Activated CD4-positive, alpha-beta memory T cell treated with anti-CD3 and anti-CD28 coated beads, Interleukin-2, amount 10 ng/mL, durations not matched to agents 7 days and 5 days (primary cell): ENCODE measurements at regions not wholly inside any gene's neighbourhood (a gene's known extent, or its start where the extent isn't known, plus 50 kb on each side); places are given as distances from the start of the nearest gene placed in this dataset.

Experiments used
- CTCF ChIA-PET: fragments of 350-600 bp; sonication (Branson Sonifier 250); formaldehyde crosslinking; loops from one replicate; lab custom pipeline; 2021; ENCODE audit warnings: antibody characterized with exemption, inconsistent platforms; lab: Charles Lee
- POLR2A ChIA-PET: fragments of 350-600 bp; sonication (Branson Sonifier 250); formaldehyde crosslinking; loops from one replicate; lab custom pipeline; 2021; ENCODE audit warnings: antibody characterized with exemption; lab: Charles Lee
- DNase-seq: peaks from one replicate; pipeline ENCODE4 v3.0.0-alpha.2; 2020
- H3K27ac Mint-ChIP-seq: one replicate; pipeline ENCODE4 v1.8.0; 2021; ENCODE audit warnings: mild to moderate bottlenecking, mixed read lengths
- H3K27me3 Mint-ChIP-seq: one replicate; pipeline ENCODE4 v1.8.0; 2021; ENCODE audit warnings: mixed read lengths
- H3K36me3 Mint-ChIP-seq: one replicate; pipeline ENCODE4 v1.8.0; 2021; ENCODE audit warnings: low read depth, mixed read lengths
- H3K4me1 Mint-ChIP-seq: one replicate; pipeline ENCODE4 v1.8.0; 2021; ENCODE audit warnings: mixed read lengths
- H3K4me3 Mint-ChIP-seq: one replicate; pipeline ENCODE4 v1.8.0; 2021; ENCODE audit warnings: mild to moderate bottlenecking, mixed read lengths
- H3K9me3 Mint-ChIP-seq: one replicate; pipeline ENCODE4 v1.8.0; 2021; ENCODE audit warnings: mixed read lengths

GRCh38 chrX:69238114-69238886, 73.0 kb upstream of the PJA1 start:
- Mint-ChIP-seq H3K9me3 (no peaks in the 10 kb centered on the region), H3K27me3 (peaks cover 2% of the 10 kb centered on the region), H3K27ac (no peak overlapping the region), H3K36me3 (no peaks in the 10 kb centered on the region), H3K4me3 (no peak overlapping the region), H3K4me1 (no peaks in the 10 kb centered on the region)
- CTCF ChIA-PET = no interaction called here
- POLR2A ChIA-PET = no interaction called here
- DNase-seq = no peak

- ChIA-PET POLR2A (no interaction called here), CTCF (no interaction called here)
- no peaks in the 10 kb centered on the region for H3K9me3 Mint-ChIP-seq
- DNase-seq = no peak
- H3K4me3 Mint-ChIP-seq = no peak overlapping the region
- no peaks in the 10 kb centered on the region for H3K27me3 Mint-ChIP-seq
- no peak overlapping the region for H3K27ac Mint-ChIP-seq
- H3K36me3 Mint-ChIP-seq = no peaks in the 10 kb centered on the region
- no peaks in the 10 kb centered on the region for H3K4me1 Mint-ChIP-seq
Observed at GRCh38 chrX:69237236-69237635, 72.0 kb upstream of the PJA1 start.

GRCh38 chrX:69236641-69237040, 71.4 kb upstream of the PJA1 start:
- Mint-ChIP-seq H3K4me1 (no peaks in the 10 kb centered on the region), H3K27me3 (no peaks in the 10 kb centered on the region), H3K36me3 (no peaks in the 10 kb centered on the region), H3K4me3 (no peak overlapping the region), H3K27ac (no peak overlapping the region), H3K9me3 (no peaks in the 10 kb centered on the region)
- CTCF ChIA-PET = no interaction called here
- POLR2A ChIA-PET = no interaction called here
- no peak for DNase-seq

- Mint-ChIP-seq H3K4me1 (no peaks in the 10 kb centered on the region), H3K27ac (no peak overlapping the region), H3K36me3 (no peaks in the 10 kb centered on the region), H3K4me3 (no peak overlapping the region), H3K27me3 (no peaks in the 10 kb centered on the region), H3K9me3 (no peaks in the 10 kb centered on the region)
- CTCF ChIA-PET = no interaction called here
- DNase-seq = no peak
- POLR2A ChIA-PET = no interaction called here
Observed at GRCh38 chrX:69234624-69235023, 69.4 kb upstream of the PJA1 start.

GRCh38 chrX:69232945-69233344, 67.7 kb upstream of the PJA1 start:
- H3K9me3 Mint-ChIP-seq = no peaks in the 10 kb centered on the region
- CTCF ChIA-PET = no interaction called here
- no peak overlapping the region for H3K27ac Mint-ChIP-seq
- H3K36me3 Mint-ChIP-seq = no peaks in the 10 kb centered on the region
- DNase-seq = no peak
- H3K4me3 Mint-ChIP-seq = no peak overlapping the region
- no peaks in the 10 kb centered on the region for H3K27me3 Mint-ChIP-seq
- POLR2A ChIA-PET = no interaction called here
- no peaks in the 10 kb centered on the region for H3K4me1 Mint-ChIP-seq

- no peaks in the 10 kb centered on the region for H3K36me3 Mint-ChIP-seq
- ChIA-PET CTCF (interaction anchor here (0.8 kb wide), 1 partner anchor 8 kb away, joined by 3 read pairs; no protein-coding TSS in a partner anchor), POLR2A (no interaction called here)
- H3K4me3 Mint-ChIP-seq = no peak overlapping the region
- H3K4me1 Mint-ChIP-seq = no peaks in the 10 kb centered on the region
- H3K27ac Mint-ChIP-seq = no peak overlapping the region
- no peaks in the 10 kb centered on the region for H3K27me3 Mint-ChIP-seq
- H3K9me3 Mint-ChIP-seq = no peaks in the 10 kb centered on the region
- DNase-seq = no peak
Observed at GRCh38 chrX:69231903-69232302, 66.7 kb upstream of the PJA1 start.

- DNase-seq = no peak
- H3K27me3 Mint-ChIP-seq = no peaks in the 10 kb centered on the region
- ChIA-PET POLR2A (no interaction called here), CTCF (no interaction called here)
- H3K9me3 Mint-ChIP-seq = no peaks in the 10 kb centered on the region
- no peaks in the 10 kb centered on the region for H3K4me1 Mint-ChIP-seq
- no peaks in the 10 kb centered on the region for H3K36me3 Mint-ChIP-seq
- H3K27ac Mint-ChIP-seq = no peak overlapping the region
- H3K4me3 Mint-ChIP-seq = no peak overlapping the region
Observed at GRCh38 chrX:69229436-69229835, 64.2 kb upstream of the PJA1 start.

- no peak overlapping the region for H3K4me3 Mint-ChIP-seq
- H3K4me1 Mint-ChIP-seq = no peaks in the 10 kb centered on the region
- no peak overlapping the region for H3K27ac Mint-ChIP-seq
- no peaks in the 10 kb centered on the region for H3K9me3 Mint-ChIP-seq
- CTCF ChIA-PET = no interaction called here
- no peaks in the 10 kb centered on the region for H3K36me3 Mint-ChIP-seq
- POLR2A ChIA-PET = no interaction called here
- DNase-seq = no peak
- H3K27me3 Mint-ChIP-seq = no peaks in the 10 kb centered on the region
Observed at GRCh38 chrX:69228732-69229131, 63.5 kb upstream of the PJA1 start.

GRCh38 chrX:69226459-69227158, 61.4 kb upstream of the PJA1 start:
- DNase-seq = no peak
- H3K9me3 Mint-ChIP-seq = no peaks in the 10 kb centered on the region
- H3K27ac Mint-ChIP-seq = no peak overlapping the region
- H3K36me3 Mint-ChIP-seq = no peaks in the 10 kb centered on the region
- ChIA-PET CTCF (no interaction called here), POLR2A (no interaction called here)
- no peaks in the 10 kb centered on the region for H3K27me3 Mint-ChIP-seq
- no peaks in the 10 kb centered on the region for H3K4me1 Mint-ChIP-seq
- H3K4me3 Mint-ChIP-seq = no peak overlapping the region

GRCh38 chrX:69222103-69223090, 57.1 kb upstream of the PJA1 start:
- H3K36me3 Mint-ChIP-seq = no peaks in the 10 kb centered on the region
- DNase-seq = peak; percentile 66
- ChIA-PET CTCF (interaction anchor here (0.7 to 2.0 kb wide), 11 partner anchors 12 to 1026 kb away, joined by 3 to 47 read pairs (median 5); partner anchors contain the start of genes EFNB1 and PJA1), POLR2A (no interaction called here)
- H3K27me3 Mint-ChIP-seq = no peaks in the 10 kb centered on the region
- no peak overlapping the region for H3K27ac Mint-ChIP-seq
- H3K4me3 Mint-ChIP-seq = no peak overlapping the region
- H3K4me1 Mint-ChIP-seq = no peaks in the 10 kb centered on the region
- H3K9me3 Mint-ChIP-seq = no peaks in the 10 kb centered on the region

- ChIA-PET POLR2A (no interaction called here), CTCF (interaction anchor here (0.7 to 2.0 kb wide), 7 partner anchors 56 to 1025 kb away, joined by 3 to 47 read pairs (median 5); partner anchors contain the start of genes EFNB1 and PJA1)
- DNase-seq = no peak
- Mint-ChIP-seq H3K27me3 (no peaks in the 10 kb centered on the region), H3K4me3 (no peak overlapping the region), H3K27ac (no peak overlapping the region), H3K9me3 (no peaks in the 10 kb centered on the region), H3K36me3 (no peaks in the 10 kb centered on the region), H3K4me1 (no peaks in the 10 kb centered on the region)
Observed at GRCh38 chrX:69221239-69222102, 56.2 kb upstream of the PJA1 start.

GRCh38 chrX:69218407-69218997, 53.2 kb upstream of the PJA1 start:
- H3K27me3 Mint-ChIP-seq = no peaks in the 10 kb centered on the region
- DNase-seq = no peak
- H3K4me1 Mint-ChIP-seq = no peaks in the 10 kb centered on the region
- H3K4me3 Mint-ChIP-seq = no peak overlapping the region
- ChIA-PET POLR2A (no interaction called here), CTCF (interaction anchor here (1.0 kb wide), 1 partner anchor 391 kb away, joined by 5 read pairs; no protein-coding TSS in a partner anchor)
- no peaks in the 10 kb centered on the region for H3K9me3 Mint-ChIP-seq
- no peak overlapping the region for H3K27ac Mint-ChIP-seq
- no peaks in the 10 kb centered on the region for H3K36me3 Mint-ChIP-seq
